ENCODE measurements at regions not wholly inside any gene's neighbourhood (a gene's known extent, or its start where the extent isn't known, plus 50 kb on each side); places are given as distances from the start of the nearest gene placed in this dataset.
"Not testable (repeated sequence)": the region's sequence is repeated elsewhere in the genome, so short reads cannot be mapped to it uniquely, and the experiment has no call there.

DNA sequence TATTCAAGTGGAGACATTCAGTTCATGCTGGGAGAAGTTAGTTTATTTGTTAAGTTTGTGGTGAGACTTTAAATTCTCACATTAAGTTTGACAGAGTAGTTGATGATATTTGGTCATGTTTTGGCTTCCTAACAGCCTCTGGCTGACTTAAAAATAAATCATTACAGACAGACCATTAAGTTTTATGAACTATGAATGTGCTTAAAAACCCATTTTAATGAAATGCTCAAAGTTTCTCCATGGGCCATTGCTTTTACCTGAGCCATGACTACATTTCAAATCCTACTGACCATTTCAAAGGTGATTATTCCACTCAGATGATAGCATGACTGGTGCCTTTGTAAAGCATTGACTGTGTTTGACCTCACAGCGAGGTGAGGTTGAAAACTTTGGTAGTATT lies 192.7 kb downstream of the LRRC70 start:
- no peak overlapping the region for H3K4me3 ChIP-seq (ENCODE audit: low read length)
- TF ChIP-seq, protein P1, sequence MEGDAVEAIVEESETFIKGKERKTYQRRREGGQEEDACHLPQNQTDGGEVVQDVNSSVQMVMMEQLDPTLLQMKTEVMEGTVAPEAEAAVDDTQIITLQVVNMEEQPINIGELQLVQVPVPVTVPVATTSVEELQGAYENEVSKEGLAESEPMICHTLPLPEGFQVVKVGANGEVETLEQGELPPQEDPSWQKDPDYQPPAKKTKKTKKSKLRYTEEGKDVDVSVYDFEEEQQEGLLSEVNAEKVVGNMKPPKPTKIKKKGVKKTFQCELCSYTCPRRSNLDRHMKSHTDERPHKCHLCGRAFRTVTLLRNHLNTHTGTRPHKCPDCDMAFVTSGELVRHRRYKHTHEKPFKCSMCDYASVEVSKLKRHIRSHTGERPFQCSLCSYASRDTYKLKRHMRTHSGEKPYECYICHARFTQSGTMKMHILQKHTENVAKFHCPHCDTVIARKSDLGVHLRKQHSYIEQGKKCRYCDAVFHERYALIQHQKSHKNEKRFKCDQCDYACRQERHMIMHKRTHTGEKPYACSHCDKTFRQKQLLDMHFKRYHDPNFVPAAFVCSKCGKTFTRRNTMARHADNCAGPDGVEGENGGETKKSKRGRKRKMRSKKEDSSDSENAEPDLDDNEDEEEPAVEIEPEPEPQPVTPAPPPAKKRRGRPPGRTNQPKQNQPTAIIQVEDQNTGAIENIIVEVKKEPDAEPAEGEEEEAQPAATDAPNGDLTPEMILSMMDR (conservative IDR thresholded peaks at IDR 0.05; ENCODE audit: low read length), result no peak
- DNase-seq (ENCODE audit: low read depth), result no peak

DNA sequence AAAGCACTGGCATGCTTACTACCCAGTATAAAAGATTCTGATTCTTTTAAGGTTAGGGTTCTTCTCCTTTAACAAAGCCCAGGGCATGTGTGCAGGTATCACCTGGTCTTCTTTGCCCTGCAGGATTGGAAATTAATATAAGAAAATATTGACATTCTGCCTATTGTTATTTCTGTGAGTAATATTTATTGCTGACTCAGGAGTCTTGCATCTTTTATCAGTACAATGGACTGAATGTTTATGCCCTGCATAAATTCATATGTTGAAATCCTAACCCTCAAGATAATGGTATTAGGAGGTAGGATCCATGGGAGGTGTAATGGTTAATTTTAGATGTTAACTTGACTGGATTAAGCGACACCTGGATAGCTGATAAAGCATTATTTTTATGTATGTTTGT lies 189.0 kb downstream of the LRRC70 start:
- TF ChIP-seq, protein P1 (conservative IDR thresholded peaks at IDR 0.05; ENCODE audit: low read length), result no peak

DNA sequence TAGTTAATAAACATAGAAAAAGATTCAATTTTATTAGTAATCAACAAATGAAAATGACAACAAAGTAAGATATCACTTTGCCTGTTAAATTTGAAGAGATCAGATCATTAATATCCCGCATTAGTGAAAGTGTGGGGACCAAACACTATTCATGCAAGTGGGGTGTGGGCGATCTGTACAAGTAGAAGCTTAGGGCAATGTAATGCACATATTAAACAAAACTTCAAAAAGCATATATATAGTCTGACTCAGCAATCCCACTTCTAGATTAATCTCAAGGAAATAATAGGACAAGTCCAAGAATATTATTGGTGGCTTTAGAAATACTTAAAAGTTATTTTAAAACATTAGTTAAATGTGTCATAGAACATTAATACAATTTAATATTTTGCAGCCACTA lies 188.5 kb downstream of the LRRC70 start:
- no peak overlapping the region for H3K4me3 ChIP-seq (ENCODE audit: low read length)
- TF ChIP-seq, protein P1 (conservative IDR thresholded peaks at IDR 0.05; ENCODE audit: low read length), result no peak
- no peak for DNase-seq (ENCODE audit: low read depth)

More for the DNA sequence above, 189.0 kb downstream of the LRRC70 start:
- no peak overlapping the region for H3K4me3 ChIP-seq (ENCODE audit: low read length)
- DNase-seq (ENCODE audit: low read depth), result no peak

DNA sequence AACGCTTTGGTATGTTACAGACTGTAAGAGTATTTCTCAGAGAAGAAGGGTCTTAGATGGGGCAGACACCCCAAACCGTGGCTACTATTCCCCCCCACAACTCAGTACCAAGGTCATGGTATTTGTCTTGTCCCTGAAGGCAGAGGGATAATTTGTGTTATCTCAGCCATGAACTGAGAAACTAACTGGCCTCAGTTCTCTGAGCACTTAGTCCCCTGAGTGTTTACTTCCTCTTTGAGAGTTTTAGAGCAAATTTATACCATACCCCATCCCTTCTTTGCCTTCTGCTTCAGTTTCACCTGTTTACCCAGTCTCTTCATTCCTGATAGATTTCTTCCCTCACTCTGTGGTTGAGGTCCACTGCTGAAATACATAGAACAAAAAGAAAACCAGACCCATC lies 183.9 kb downstream of the LRRC70 start:
- H3K4me3 ChIP-seq (ENCODE audit: low read length), result no peak overlapping the region
- no peak for DNase-seq (ENCODE audit: low read depth)
- TF ChIP-seq, protein P1 (conservative IDR thresholded peaks at IDR 0.05; ENCODE audit: low read length), result no peak

DNA sequence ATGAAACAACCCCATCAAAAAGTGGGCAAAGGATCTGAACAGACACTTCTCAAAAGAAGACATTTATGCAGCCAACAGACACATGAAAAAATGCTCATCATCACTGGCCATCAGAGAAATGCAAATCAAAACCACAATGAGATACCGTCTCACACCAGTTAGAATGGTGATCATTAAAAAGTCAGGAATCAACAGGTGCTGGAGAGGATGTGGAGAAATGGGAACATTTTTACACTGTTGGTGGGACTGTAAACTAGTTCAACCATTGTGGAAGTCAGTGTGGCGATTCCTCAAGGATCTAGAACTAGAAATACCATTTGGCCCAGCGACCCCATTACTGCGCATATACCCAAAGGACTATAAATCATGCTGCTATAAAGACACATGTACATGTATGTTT lies 179.1 kb downstream of the LRRC70 start:
- DNase-seq (ENCODE audit: low read depth); H3K4me3 ChIP-seq (ENCODE audit: low read length): not testable (repeated sequence)

DNA sequence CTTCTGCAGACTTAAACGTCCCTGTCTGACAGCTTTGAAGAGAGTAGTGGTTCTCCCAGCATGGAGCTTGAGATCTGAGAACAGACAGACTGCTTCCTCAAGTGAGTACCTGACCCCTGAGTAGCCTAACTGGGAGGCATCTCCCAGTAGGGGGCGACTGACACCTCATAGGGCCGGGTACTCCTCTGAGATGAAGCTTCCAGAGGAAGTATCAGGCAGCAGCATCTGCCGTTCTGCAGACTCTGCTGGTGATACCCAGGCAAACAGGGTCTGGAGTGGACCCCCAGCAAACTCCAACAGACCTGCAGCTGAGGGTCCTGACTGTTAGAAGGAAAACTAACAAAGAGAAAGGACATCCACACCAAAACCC lies 174.4 kb downstream of the LRRC70 start:
- not testable (repeated sequence) for H3K4me3 ChIP-seq (ENCODE audit: low read length); DNase-seq (ENCODE audit: low read depth)

DNA sequence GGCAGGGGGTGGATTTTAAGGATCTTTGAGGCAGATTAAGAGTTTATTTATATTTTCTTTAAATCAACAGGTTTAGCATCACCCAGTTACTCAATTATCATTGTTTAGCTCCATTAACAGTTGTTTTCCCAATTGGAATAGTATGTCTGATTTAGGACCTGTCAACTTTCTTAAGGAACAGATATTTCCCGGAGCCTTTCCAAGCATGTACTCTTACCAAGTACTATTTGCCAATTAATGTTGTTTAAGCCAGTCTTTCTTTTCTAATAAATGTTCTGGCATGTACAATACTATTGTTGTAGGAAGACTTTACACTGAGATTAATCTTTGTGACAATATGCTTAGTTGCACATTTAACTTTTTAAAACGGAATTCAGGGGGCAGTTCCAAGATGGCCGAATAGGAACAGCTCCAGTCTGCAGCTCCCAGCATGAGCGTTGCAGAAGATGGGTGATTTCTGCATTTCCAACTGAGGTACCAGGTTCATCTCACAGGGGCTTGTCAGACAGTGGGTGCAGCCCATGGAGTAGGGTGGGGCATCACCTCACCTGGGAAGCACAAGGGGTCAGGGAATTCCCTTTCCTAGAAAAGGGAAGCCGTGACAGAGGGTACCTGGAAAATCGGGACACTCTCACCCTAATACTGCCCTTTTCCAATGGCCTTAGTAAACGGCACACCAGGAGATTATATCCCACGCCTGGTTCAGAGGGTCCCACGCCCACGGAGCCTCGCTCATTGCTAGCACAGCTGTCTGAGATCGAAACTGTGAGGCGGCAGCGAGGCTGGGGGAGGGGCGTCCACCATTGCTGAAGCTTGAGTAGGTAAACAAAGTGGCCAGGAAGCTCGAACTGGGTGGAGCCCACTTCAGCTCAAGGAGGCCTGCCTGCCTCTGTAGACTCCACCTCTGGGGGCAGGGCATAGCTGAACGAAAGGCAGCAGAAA lies 173.7 kb downstream of the LRRC70 start:
- H3K4me3 ChIP-seq (ENCODE audit: low read length); DNase-seq (ENCODE audit: low read depth): not testable (repeated sequence)

DNA sequence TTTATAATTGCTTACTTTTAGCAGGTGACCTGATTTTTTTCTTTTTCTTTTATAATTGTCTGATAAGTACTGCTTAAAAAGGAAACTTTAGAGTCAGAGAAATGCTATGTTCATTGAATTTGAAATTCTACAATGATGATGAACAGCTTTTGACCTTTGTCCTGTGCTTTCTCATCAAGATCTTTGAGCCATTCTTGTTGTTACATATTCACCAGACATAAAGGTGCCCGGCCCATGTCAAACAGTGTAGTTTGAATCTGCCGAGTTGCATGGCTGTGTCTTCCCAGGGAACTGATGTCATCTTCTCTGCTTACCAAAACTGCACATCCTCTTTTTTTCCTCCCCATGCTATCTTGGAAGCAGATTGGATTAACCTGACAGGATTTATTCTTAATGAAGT lies 163.6 kb downstream of the LRRC70 start:
- TF ChIP-seq, protein P1 (conservative IDR thresholded peaks at IDR 0.05; ENCODE audit: low read length), result no peak
- no peak for DNase-seq (ENCODE audit: low read depth)
- H3K4me3 ChIP-seq (ENCODE audit: low read length), result no peak overlapping the region

DNA sequence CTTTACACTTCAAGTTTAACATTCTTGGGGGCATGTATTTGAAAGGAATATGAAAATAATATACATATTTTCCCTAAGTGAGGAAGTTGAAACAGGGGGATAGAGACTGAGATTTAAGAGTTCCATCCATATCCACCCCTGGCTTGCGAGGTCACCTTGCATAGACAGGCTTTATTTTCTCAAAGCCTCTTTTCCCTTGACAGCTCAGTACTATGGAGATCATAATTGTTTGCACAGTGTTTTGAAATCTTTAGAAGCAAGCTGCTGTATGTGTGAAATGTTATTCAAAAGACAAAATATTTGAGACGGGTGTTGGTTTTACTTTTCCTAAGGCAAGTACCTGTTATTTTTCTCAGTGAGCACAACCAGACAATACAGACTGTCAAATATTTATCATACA lies 163.1 kb downstream of the LRRC70 start:
- no peak for DNase-seq (ENCODE audit: low read depth)
- TF ChIP-seq, protein P1 (conservative IDR thresholded peaks at IDR 0.05; ENCODE audit: low read length), result no peak
- H3K4me3 ChIP-seq (ENCODE audit: low read length), result no peak overlapping the region

All from AG10803 (cell line).